Psoas muscle (tissue), 7 donors: ENCODE measurements at regions not wholly inside any gene's neighbourhood (a gene's known extent, or its start where the extent isn't known, plus 50 kb on each side); places are given as distances from the start of the nearest gene placed in this dataset.
A peak's percentile ranks its signal among the peaks of the same experiment; 100 is the strongest.

Experiments
- ATAC-seq, 4 donors: fragments of 200-7000 bp; cut with Tn5 transposase; one replicate each; pipeline ENCODE4 v1.9.1; 2020; ENCODE audit warnings: moderate library complexity in 3 of 4, mild to moderate bottlenecking in 2 of 4
- DNase-seq, 2 donors: peaks; one replicate each; pipeline ENCODE4 v3.0.0-alpha.2; 2020
- H3K27ac ChIP-seq: fragments of 200-600 bp; one replicate; pipeline ENCODE4 v1.8.0; 2022
- H3K27me3 ChIP-seq, 3 donors: fragments of 200-600 bp in 1 of 3; one replicate each; pipeline versions ENCODE4 v1.6.1 to v1.8.0; 2013 to 2022; ENCODE audit warnings: low read length in 2 of 3, mild to moderate bottlenecking in 2 of 3, moderate library complexity in 1 of 3; ENCODE audit not compliant: insufficient read depth in 3 of 3
- H3K36me3 ChIP-seq, 2 donors: fragments of 200-600 bp in 1 of 2; one replicate each; pipeline versions ENCODE4 v1.6.1 to v1.8.0; 2013 to 2022; ENCODE audit warnings: low read depth in 1 of 2, mild to moderate bottlenecking in 1 of 2, moderate library complexity in 1 of 2; ENCODE audit not compliant: insufficient read depth in 1 of 2
- H3K4me1 ChIP-seq: fragments of 200-600 bp; one replicate; pipeline ENCODE4 v1.8.0; 2022
- H3K4me3 ChIP-seq: fragments of 200-600 bp; one replicate; pipeline ENCODE4 v1.8.0; 2022; ENCODE audit warnings: mild to moderate bottlenecking
- H3K9me3 ChIP-seq: fragments of 200-600 bp; one replicate; pipeline ENCODE4 v1.8.0; 2022
- CTCF ChIP-seq: fragments of 200-600 bp; IDR thresholded peaks from one replicate; pipeline ENCODE4 v1.8.0; 2022; ENCODE audit warnings: antibody characterized with exemption
- WGBS, 3 donors: extraction: QIAGEN DNeasy Blood & Tissue Kit; methylation state at CpG; one replicate each; pipeline versions ENCODE4 v1.1.6 to v1.1.7; 2013; 5-methylcytosine and 5-hydroxymethylcytosine counted together
- intact Hi-C, 2 donors: fragments of 100-400 bp; cut with DNase I; formaldehyde crosslinking; loops; one replicate each; pipeline versions ENCODE4 v1.11.0 to v1.14.2; 2022
- donor health status: healthy with polysubstance abuse.
- donor health status: DM: no; HTN: no; CAD: no; lungs with moderate emphysema.
- donor health status: Bipolar disorder and iron deficiency.
- donor health status: healthy.
- donor health status: DM: yes; HTN: yes; CAD: no.
- donor health status: DM: no; HTN: no; CAD: no.
- donor health status: DM: yes; HTN: yes; CAD: no.

GRCh38 chr16:85180047-85180826, 68.0 kb upstream of the CIBAR2 start:
- TF ChIP-seq CTCF: no peak
- ATAC-seq (peak in 1 of 4 donors; percentile 13), DNase-seq (peak in 1 of 2 donors; percentile 40)
- Histone ChIP-seq H3K36me3 (peaks cover 0 to 18% of the 10 kb centered on the region in 2 donors), H3K4me1 (peaks cover 38% of the 10 kb centered on the region), H3K4me3 (no peak overlapping the region), H3K9me3 (peaks cover 11% of the 10 kb centered on the region), H3K27me3 (no peaks in the 10 kb centered on the region), H3K27ac (no peak overlapping the region)
- intact Hi-C loops: no loop called here
- 59 to 83% (median 66%) methylated on average over 23 of the region's 23 CpGs for WGBS, 3 donors

GRCh38 chr16:85180827-85181738, 68.8 kb upstream of the CIBAR2 start:
- Histone ChIP-seq H3K4me1 (peaks cover 40% of the 10 kb centered on the region), H3K4me3 (no peak overlapping the region), H3K27ac (no peak overlapping the region), H3K36me3 (peaks cover 0 to 22% of the 10 kb centered on the region in 2 donors), H3K27me3 (no peaks in the 10 kb centered on the region), H3K9me3 (peaks cover 11% of the 10 kb centered on the region)
- 60 to 77% (median 68%) methylated on average over 30 of the region's 30 CpGs for WGBS, 3 donors
- intact Hi-C loops: no loop called here
- peak in 2 of 4 donors; percentile 15 to 26 for ATAC-seq
- TF ChIP-seq CTCF: no peak
- DNase-seq: peak in 1 of 2 donors; percentile 51

GRCh38 chr16:85181739-85182129, 69.5 kb upstream of the CIBAR2 start:
- H3K27me3 ChIP-seq: no peaks in the 10 kb centered on the region
- peaks cover 36% of the 10 kb centered on the region for H3K4me1 ChIP-seq
- H3K27ac ChIP-seq: no peak overlapping the region
- H3K9me3 ChIP-seq: peaks cover 11% of the 10 kb centered on the region
- DNase-seq (peak in 1 of 2 donors; percentile 64), ATAC-seq (peak; percentile 27 to 78 (median 74))
- H3K36me3 ChIP-seq: peaks cover 0 to 22% of the 10 kb centered on the region in 2 donors
- intact Hi-C loops: no loop called here
- no peak overlapping the region for H3K4me3 ChIP-seq
- TF ChIP-seq CTCF: no peak
- WGBS, 3 donors: 69 to 89% (median 76%) methylated on average over 16 to 18 of the region's 18 CpGs

GRCh38 chr16:85182286-85182685, 70.0 kb upstream of the CIBAR2 start:
- Histone ChIP-seq H3K27me3 (no peaks in the 10 kb centered on the region), H3K9me3 (peaks cover 11% of the 10 kb centered on the region), H3K4me1 (peaks cover 36% of the 10 kb centered on the region), H3K27ac (no peak overlapping the region), H3K4me3 (no peak overlapping the region), H3K36me3 (peaks cover 0 to 22% of the 10 kb centered on the region in 2 donors)
- intact Hi-C loops: no loop called here
- DNase-seq (peak in 1 of 2 donors; percentile 31), ATAC-seq (no peak)
- WGBS, 3 donors: 95 to 99% (median 95%) methylated on average over 11 of the region's 11 CpGs
- TF ChIP-seq CTCF: no peak
